Peyer's patch (tissue), 4 donors: ENCODE measurements at regions not wholly inside any gene's neighbourhood (a gene's known extent, or its start where the extent isn't known, plus 50 kb on each side); places are given as distances from the start of the nearest gene placed in this dataset.

ENCODE experiments used
- DNase-seq, 3 donors: peaks; one replicate each; pipeline ENCODE4 v3.0.0-alpha.2; 2017 to 2019
- H3K27ac ChIP-seq, 4 donors: fragments of 200-600 bp; sonication (generic); one replicate each; pipeline ENCODE4 v1.5.1; 2016 to 2019
- H3K27me3 ChIP-seq, 2 donors: fragments of 200-600 bp; sonication (generic); one replicate each; pipeline ENCODE4 v1.5.1; 2019
- H3K36me3 ChIP-seq, 3 donors: fragments of 200-600 bp; sonication (generic); one replicate each; pipeline ENCODE4 v1.5.1; 2016 to 2019
- H3K4me1 ChIP-seq, 4 donors: fragments of 200-600 bp; sonication (generic); one replicate each; pipeline ENCODE4 v1.5.1; 2016 to 2019
- H3K4me3 ChIP-seq, 4 donors: fragments of 200-600 bp; sonication (generic); 1 replicate in 3 of 4; 2 replicates in 1 of 4; pipeline ENCODE4 v1.5.1; 2016 to 2019; ENCODE audit warnings: mild to moderate bottlenecking in 1 of 4
- H3K9me3 ChIP-seq, 4 donors: fragments of 200-600 bp; sonication (generic); one replicate each; pipeline ENCODE4 v1.5.1; 2016 to 2019; ENCODE audit warnings: mild to moderate bottlenecking in 1 of 4
- POLR2A ChIP-seq, 2 donors: fragments of 450-650 bp; IDR thresholded peaks; one replicate each; pipeline ENCODE4 v1.5.1; 2017; ENCODE audit warnings: antibody characterized with exemption in 2 of 2, mild to moderate bottlenecking in 2 of 2, moderate library complexity in 2 of 2
- TF ChIP-seq, protein P1 (sequence below), 6 experiments: fragments of 450-650 bp in 4 of 6; fragments of 200-600 bp in 2 of 6; sonication (generic) in 1 of 6; IDR thresholded peaks; one replicate each; pipeline ENCODE4 v1.5.1; 2017 to 2019; ENCODE audit warnings: antibody characterized with exemption in 6 of 6, mild to moderate bottlenecking in 3 of 6, moderate library complexity in 1 of 6

DNA sequence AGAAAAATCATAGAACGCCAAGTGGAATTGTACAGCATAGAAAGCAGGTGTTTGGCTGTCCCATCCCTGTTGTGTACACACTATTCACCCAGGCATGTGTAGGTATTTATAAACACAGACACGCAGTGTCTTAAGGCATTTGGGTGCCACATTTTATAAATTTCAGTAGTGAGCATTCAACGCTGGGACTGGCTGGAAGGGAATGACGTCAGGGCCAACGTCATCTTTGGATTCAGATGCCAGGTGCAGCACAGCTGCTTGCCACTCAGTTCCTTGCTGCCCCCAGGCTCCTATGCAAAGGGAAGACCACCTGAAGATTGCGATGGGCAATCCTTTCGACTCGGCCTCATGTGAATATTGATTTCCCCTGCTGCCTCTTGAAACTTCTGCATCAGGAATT lies 461.7 kb upstream of the SOX11 start:
- Histone ChIP-seq H3K27me3 (no peaks in the 10 kb centered on the region), H3K4me3 (no peak overlapping the region), H3K36me3 (no peaks in the 10 kb centered on the region), H3K9me3 (peaks cover 0 to 4% (median 0%) of the 10 kb centered on the region in 4 donors), H3K4me1 (no peaks in the 10 kb centered on the region), H3K27ac (no peak overlapping the region)
- no peak for TF ChIP-seq POLR2A (IDR thresholded peaks at IDR 0.05)
- TF ChIP-seq, protein P1, sequence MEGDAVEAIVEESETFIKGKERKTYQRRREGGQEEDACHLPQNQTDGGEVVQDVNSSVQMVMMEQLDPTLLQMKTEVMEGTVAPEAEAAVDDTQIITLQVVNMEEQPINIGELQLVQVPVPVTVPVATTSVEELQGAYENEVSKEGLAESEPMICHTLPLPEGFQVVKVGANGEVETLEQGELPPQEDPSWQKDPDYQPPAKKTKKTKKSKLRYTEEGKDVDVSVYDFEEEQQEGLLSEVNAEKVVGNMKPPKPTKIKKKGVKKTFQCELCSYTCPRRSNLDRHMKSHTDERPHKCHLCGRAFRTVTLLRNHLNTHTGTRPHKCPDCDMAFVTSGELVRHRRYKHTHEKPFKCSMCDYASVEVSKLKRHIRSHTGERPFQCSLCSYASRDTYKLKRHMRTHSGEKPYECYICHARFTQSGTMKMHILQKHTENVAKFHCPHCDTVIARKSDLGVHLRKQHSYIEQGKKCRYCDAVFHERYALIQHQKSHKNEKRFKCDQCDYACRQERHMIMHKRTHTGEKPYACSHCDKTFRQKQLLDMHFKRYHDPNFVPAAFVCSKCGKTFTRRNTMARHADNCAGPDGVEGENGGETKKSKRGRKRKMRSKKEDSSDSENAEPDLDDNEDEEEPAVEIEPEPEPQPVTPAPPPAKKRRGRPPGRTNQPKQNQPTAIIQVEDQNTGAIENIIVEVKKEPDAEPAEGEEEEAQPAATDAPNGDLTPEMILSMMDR (IDR thresholded peaks at IDR 0.05): no peak
- DNase-seq: no peak

DNA sequence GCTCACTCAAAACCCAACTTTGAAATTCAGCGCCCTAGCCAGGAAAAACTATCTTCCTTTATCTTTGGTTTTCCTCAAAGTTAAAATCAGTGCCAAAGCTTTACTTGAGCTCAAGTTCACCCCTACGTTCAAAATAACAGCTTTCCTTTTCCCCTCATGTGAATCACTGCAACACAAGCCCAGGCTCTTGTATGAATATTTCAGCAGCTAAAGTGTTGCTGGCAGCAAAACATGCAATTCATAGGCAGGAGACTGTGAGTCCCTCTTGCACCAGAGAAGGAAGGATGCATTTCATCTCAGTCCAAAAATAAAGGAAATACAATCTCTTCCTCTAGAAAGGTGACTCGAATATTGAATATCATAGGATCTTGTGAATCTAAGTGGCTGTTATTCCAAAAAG lies 461.3 kb upstream of the SOX11 start:
- no peaks in the 10 kb centered on the region for H3K4me1 ChIP-seq
- no peak overlapping the region for H3K4me3 ChIP-seq
- DNase-seq: no peak
- no peaks in the 10 kb centered on the region for H3K36me3 ChIP-seq
- H3K27ac ChIP-seq: no peak overlapping the region
- H3K9me3 ChIP-seq: no peaks in the 10 kb centered on the region
- no peaks in the 10 kb centered on the region for H3K27me3 ChIP-seq
- no peak for TF ChIP-seq POLR2A (IDR thresholded peaks at IDR 0.05)
- TF ChIP-seq, protein P1 (IDR thresholded peaks at IDR 0.05): no peak

DNA sequence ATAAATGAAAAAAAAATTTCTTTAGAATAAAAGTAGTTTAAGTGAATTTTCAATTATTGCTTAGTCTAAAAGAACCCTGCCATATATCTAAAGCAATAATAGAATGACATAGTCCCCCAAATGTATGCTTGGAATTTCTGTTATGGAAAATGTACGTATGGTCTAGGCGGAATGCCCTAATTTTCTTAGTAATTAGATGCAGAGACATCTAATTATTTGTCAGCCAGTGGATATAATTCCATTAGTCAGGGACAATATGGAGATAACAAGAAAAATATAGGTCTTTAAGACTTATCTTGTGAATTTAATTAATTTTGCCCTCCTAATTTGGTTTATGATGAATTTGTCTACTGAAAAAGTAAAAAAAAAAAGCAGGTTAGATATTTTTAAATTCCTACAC lies 460.9 kb upstream of the SOX11 start:
- Histone ChIP-seq H3K9me3 (no peaks in the 10 kb centered on the region), H3K36me3 (no peaks in the 10 kb centered on the region), H3K4me3 (no peak overlapping the region), H3K4me1 (no peaks in the 10 kb centered on the region), H3K27ac (no peak overlapping the region), H3K27me3 (no peaks in the 10 kb centered on the region)
- no peak for DNase-seq
- TF ChIP-seq POLR2A (IDR thresholded peaks at IDR 0.05): no peak
- TF ChIP-seq, protein P1 (IDR thresholded peaks at IDR 0.05): no peak

DNA sequence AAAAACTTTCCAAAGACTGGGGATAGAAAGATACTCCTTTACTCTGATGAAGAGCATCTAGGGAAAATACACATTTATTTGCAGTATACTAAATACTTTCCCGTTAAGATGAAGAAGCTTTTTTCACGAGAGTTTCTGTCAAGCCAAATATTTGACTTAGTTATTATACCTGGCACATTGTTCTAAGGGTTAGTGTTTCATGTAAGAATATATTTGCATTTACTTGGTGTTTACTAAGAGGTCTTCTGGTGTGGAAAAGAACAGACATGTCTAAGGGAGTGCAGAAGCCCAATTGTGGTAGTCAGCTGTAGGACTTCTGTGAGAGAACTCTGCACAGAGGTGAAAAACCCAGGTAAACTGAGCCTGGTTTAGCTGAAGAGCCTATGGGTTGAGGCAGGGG lies 457.6 kb upstream of the SOX11 start:
- DNase-seq: no peak
- Histone ChIP-seq H3K27ac (no peak overlapping the region), H3K36me3 (no peaks in the 10 kb centered on the region), H3K9me3 (peaks cover 0 to 3% (median 0%) of the 10 kb centered on the region in 4 donors), H3K4me1 (no peaks in the 10 kb centered on the region), H3K27me3 (no peaks in the 10 kb centered on the region), H3K4me3 (no peak overlapping the region)
- TF ChIP-seq, protein P1 (IDR thresholded peaks at IDR 0.05): no peak
- no peak for TF ChIP-seq POLR2A (IDR thresholded peaks at IDR 0.05)

DNA sequence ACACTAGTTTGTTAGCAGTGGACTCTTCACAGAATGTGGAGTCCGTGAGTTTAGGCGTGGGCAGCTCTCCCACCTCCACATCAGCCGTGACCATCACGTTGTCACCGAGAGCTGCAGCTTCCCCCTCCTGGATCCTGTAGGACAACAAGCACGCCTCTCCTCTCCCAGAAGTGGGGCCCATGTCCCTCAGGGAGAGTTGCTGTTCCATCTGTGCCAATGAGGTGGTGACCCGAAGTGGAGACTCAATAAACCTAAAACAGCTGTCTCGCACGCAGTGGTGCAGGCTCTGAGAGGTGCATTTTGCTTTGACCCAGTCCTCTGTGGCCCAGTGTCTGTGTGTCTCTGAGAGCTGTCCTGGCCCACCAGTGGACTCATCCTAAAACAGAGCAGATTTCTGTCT lies 456.5 kb upstream of the SOX11 start:
- H3K4me3 ChIP-seq: no peak overlapping the region
- no peak overlapping the region for H3K27ac ChIP-seq
- H3K9me3 ChIP-seq: peaks cover 0 to 3% (median 0%) of the 10 kb centered on the region in 4 donors
- H3K27me3 ChIP-seq: no peaks in the 10 kb centered on the region
- no peak for DNase-seq
- no peaks in the 10 kb centered on the region for H3K4me1 ChIP-seq
- H3K36me3 ChIP-seq: no peaks in the 10 kb centered on the region
- TF ChIP-seq, protein P1 (IDR thresholded peaks at IDR 0.05): no peak
- no peak for TF ChIP-seq POLR2A (IDR thresholded peaks at IDR 0.05)

- Histone ChIP-seq H3K4me1 (no peaks in the 10 kb centered on the region), H3K36me3 (no peaks in the 10 kb centered on the region), H3K27me3 (no peaks in the 10 kb centered on the region), H3K4me3 (no peak overlapping the region), H3K27ac (no peak overlapping the region), H3K9me3 (peaks cover 0 to 3% (median 0%) of the 10 kb centered on the region in 4 donors)
- TF ChIP-seq, protein P1 (IDR thresholded peaks at IDR 0.05): no peak
- TF ChIP-seq POLR2A (IDR thresholded peaks at IDR 0.05): no peak
- no peak for DNase-seq
Observed at GRCh38 chr2:5236249-5236648, 455.9 kb upstream of the SOX11 start.
